ENCODE measurements at regions not wholly inside any gene's neighbourhood (a gene's known extent, or its start where the extent isn't known, plus 50 kb on each side); places are given as distances from the start of the nearest gene placed in this dataset.

GRCh38 chrX:139203651-139204570, 326.6 kb upstream of the F9 start:
- in situ Hi-C loops (cut with HindIII; ENCODE audit: low sequenced_read_pairs) = no loop called here
- no peak for DNase-seq (ENCODE audit: low spot score)

- in situ Hi-C loops (cut with HindIII; ENCODE audit: low sequenced_read_pairs) = no loop called here
- DNase-seq (ENCODE audit: low spot score) = no peak
Measured at GRCh38 chrX:139202742-139203420, 327.7 kb upstream of the F9 start.

GRCh38 chrX:139201924-139202323, 328.6 kb upstream of the F9 start:
- no peak for DNase-seq (ENCODE audit: low spot score)
- in situ Hi-C loops (cut with HindIII; ENCODE audit: low sequenced_read_pairs) = no loop called here

- in situ Hi-C loops (cut with HindIII; ENCODE audit: low sequenced_read_pairs) = no loop called here
- no peak for DNase-seq (ENCODE audit: low spot score)
Measured at GRCh38 chrX:139200793-139201192, 329.7 kb upstream of the F9 start.

- in situ Hi-C loops (cut with HindIII; ENCODE audit: low sequenced_read_pairs) = no loop called here
- no peak for DNase-seq (ENCODE audit: low spot score)
Measured at GRCh38 chrX:139200346-139200745, 330.2 kb upstream of the F9 start.

GRCh38 chrX:139199933-139200332, 330.6 kb upstream of the F9 start:
- no peak for DNase-seq (ENCODE audit: low spot score)
- in situ Hi-C loops (cut with HindIII; ENCODE audit: low sequenced_read_pairs) = no loop called here

- no peak for DNase-seq (ENCODE audit: low spot score)
- in situ Hi-C loops (cut with HindIII; ENCODE audit: low sequenced_read_pairs) = no loop called here
Measured at GRCh38 chrX:139198936-139199335, 331.6 kb upstream of the F9 start.

GRCh38 chrX:139196890-139197289, 333.6 kb upstream of the F9 start:
- DNase-seq (ENCODE audit: low spot score) = no peak
- in situ Hi-C loops (cut with HindIII; ENCODE audit: low sequenced_read_pairs) = no loop called here

GRCh38 chrX:139194571-139195280, 335.8 kb upstream of the F9 start:
- in situ Hi-C loops (cut with HindIII; ENCODE audit: low sequenced_read_pairs) = no loop called here
- no peak for DNase-seq (ENCODE audit: low spot score)

- in situ Hi-C loops (cut with HindIII; ENCODE audit: low sequenced_read_pairs) = no loop called here
- DNase-seq (ENCODE audit: low spot score) = no peak
Measured at GRCh38 chrX:139192386-139192961, 338.1 kb upstream of the F9 start.

GRCh38 chrX:139191746-139192385, 338.7 kb upstream of the F9 start:
- in situ Hi-C loops (cut with HindIII; ENCODE audit: low sequenced_read_pairs) = no loop called here
- DNase-seq (ENCODE audit: low spot score) = no peak

GRCh38 chrX:139191286-139191685, 339.3 kb upstream of the F9 start:
- no peak for DNase-seq (ENCODE audit: low spot score)
- in situ Hi-C loops (cut with HindIII; ENCODE audit: low sequenced_read_pairs) = no loop called here

- in situ Hi-C loops (cut with HindIII; ENCODE audit: low sequenced_read_pairs) = no loop called here
- DNase-seq (ENCODE audit: low spot score) = no peak
Measured at GRCh38 chrX:139187738-139188137, 342.8 kb upstream of the F9 start.

GRCh38 chrX:139186991-139187390, 343.5 kb upstream of the F9 start:
- in situ Hi-C loops (cut with HindIII; ENCODE audit: low sequenced_read_pairs) = no loop called here
- no peak for DNase-seq (ENCODE audit: low spot score)

- no peak for DNase-seq (ENCODE audit: low spot score)
- in situ Hi-C loops (cut with HindIII; ENCODE audit: low sequenced_read_pairs) = no loop called here
Measured at GRCh38 chrX:139179592-139179991, 350.9 kb upstream of the F9 start.

- in situ Hi-C loops (cut with HindIII; ENCODE audit: low sequenced_read_pairs) = no loop called here
- DNase-seq (ENCODE audit: low spot score) = no peak
Measured at GRCh38 chrX:139178980-139179379, 351.6 kb upstream of the F9 start.

GRCh38 chrX:139172731-139173130, 357.8 kb upstream of the F9 start:
- in situ Hi-C loops (cut with HindIII; ENCODE audit: low sequenced_read_pairs) = no loop called here
- no peak for DNase-seq (ENCODE audit: low spot score)

GRCh38 chrX:139170526-139171173, 359.9 kb upstream of the F9 start:
- in situ Hi-C loops (cut with HindIII; ENCODE audit: low sequenced_read_pairs) = no loop called here
- no peak for DNase-seq (ENCODE audit: low spot score)

- no peak for DNase-seq (ENCODE audit: low spot score)
- in situ Hi-C loops (cut with HindIII; ENCODE audit: low sequenced_read_pairs) = no loop called here
Measured at GRCh38 chrX:139167282-139167681, 363.3 kb upstream of the F9 start.

All from G401 (cell line).